Neuronal stem cell (in vitro differentiated cells): ENCODE measurements at regions not wholly inside any gene's neighbourhood (a gene's known extent, or its start where the extent isn't known, plus 50 kb on each side); places are given as distances from the start of the nearest gene placed in this dataset.
"Not testable (repeated sequence)": the region's sequence is repeated elsewhere in the genome, so short reads cannot be mapped to it uniquely, and the experiment has no call there.

Source experiments
- DNase-seq: peaks from one replicate; pipeline ENCODE4 v3.0.0-alpha.2; 2013; ENCODE audit warnings: low spot score
- H2AFZ ChIP-seq: one replicate; pipeline ENCODE4 v1.6.1; 2013; ENCODE audit warnings: mild to moderate bottlenecking, low read length, inconsistent platforms
- H2AK5ac ChIP-seq: 2 replicates; pipeline ENCODE4 v1.6.1; 2013; ENCODE audit warnings: low read depth, mild to moderate bottlenecking, inconsistent platforms, low read length, moderate library complexity, mixed read lengths
- H2BK120ac ChIP-seq: 2 replicates; pipeline ENCODE4 v1.6.1; 2013; ENCODE audit warnings: low read depth, mild to moderate bottlenecking, inconsistent platforms, low read length, moderate library complexity, mixed read lengths
- H2BK12ac ChIP-seq: one replicate; pipeline ENCODE4 v1.6.1; 2013; ENCODE audit warnings: low read length, inconsistent platforms
- H2BK15ac ChIP-seq: 2 replicates; pipeline ENCODE4 v1.6.1; 2013; ENCODE audit warnings: mild to moderate bottlenecking, low read length, inconsistent platforms, mixed read lengths
- H2BK5ac ChIP-seq: one replicate; pipeline ENCODE4 v1.6.1; 2013; ENCODE audit warnings: inconsistent platforms, mild to moderate bottlenecking, low read length, moderate library complexity
- H3K14ac ChIP-seq: one replicate; pipeline ENCODE4 v1.6.1; 2013; ENCODE audit warnings: low read length, inconsistent platforms
- H3K18ac ChIP-seq: 2 replicates; pipeline ENCODE4 v1.6.1; 2013; ENCODE audit warnings: low read length, inconsistent platforms
- H3K23ac ChIP-seq: 2 replicates; pipeline ENCODE4 v1.6.1; 2013; ENCODE audit warnings: low read depth, mild to moderate bottlenecking, mixed read lengths, low read length, inconsistent platforms; ENCODE audit not compliant: poor library complexity
- H3K27ac ChIP-seq: replicated peaks from 3 replicates; pipeline ENCODE4 v1.5.1; 2013; ENCODE audit warnings: low read length, inconsistent platforms
- H3K27me3 ChIP-seq, 3 experiments: 2 replicates each; pipeline ENCODE4 v1.6.1; 2013; ENCODE audit warnings: low read length in 3 of 3, mild to moderate bottlenecking in 2 of 3, inconsistent platforms in 1 of 3, low read depth in 1 of 3, mixed read lengths in 1 of 3, moderate library complexity in 1 of 3; ENCODE audit not compliant: control insufficient read depth in 3 of 3, insufficient read depth in 3 of 3
- H3K36me3 ChIP-seq, 2 donors: replicated peaks in 1 of 2; 2 replicates each; pipeline ENCODE4 v1.6.1; 2013; ENCODE audit warnings: low read length in 2 of 2; ENCODE audit not compliant: control insufficient read depth in 2 of 2, insufficient read depth in 2 of 2
- H3K4ac ChIP-seq: 2 replicates; pipeline ENCODE4 v1.6.1; 2013; ENCODE audit warnings: inconsistent platforms, mild to moderate bottlenecking, low read length, moderate library complexity
- H3K4me1 ChIP-seq, 2 donors: 1 replicate in 1 of 2; 2 replicates in 1 of 2; pipeline ENCODE4 v1.6.1; 2013; ENCODE audit warnings: low read length in 2 of 2, low read depth in 1 of 2; ENCODE audit not compliant: control insufficient read depth in 2 of 2, insufficient read depth in 1 of 2
- H3K4me2 ChIP-seq: one replicate; pipeline ENCODE4 v1.6.1; 2013; ENCODE audit warnings: mild to moderate bottlenecking, low read length, inconsistent platforms; ENCODE audit not compliant: insufficient read depth, poor library complexity, severe bottlenecking
- H3K4me3 ChIP-seq, 2 donors: 2 replicates each; pipeline ENCODE4 v1.5.1; 2013; ENCODE audit warnings: low read length in 2 of 2, mild to moderate bottlenecking in 2 of 2, inconsistent platforms in 1 of 2, moderate library complexity in 1 of 2
- H3K79me1 ChIP-seq: one replicate; pipeline ENCODE4 v1.6.1; 2013; ENCODE audit warnings: low read depth, mild to moderate bottlenecking, inconsistent platforms, low read length, moderate library complexity
- H3K9ac ChIP-seq: one replicate; pipeline ENCODE4 v1.6.1; 2013; ENCODE audit warnings: mild to moderate bottlenecking, low read depth, low read length, inconsistent platforms; ENCODE audit not compliant: poor library complexity
- H3K9me3 ChIP-seq, 2 donors: replicated peaks in 1 of 2; 2 replicates each; pipeline versions ENCODE3 to v1.6.1; 2013; ENCODE audit warnings: low read length in 2 of 2, mild to moderate bottlenecking in 2 of 2, inconsistent platforms in 1 of 2, low read depth in 1 of 2, mixed read lengths in 1 of 2, moderate library complexity in 1 of 2; ENCODE audit not compliant: control insufficient read depth in 2 of 2, insufficient read depth in 1 of 2
- H4K8ac ChIP-seq: one replicate; pipeline ENCODE4 v1.6.1; 2013; ENCODE audit warnings: low read depth, mild to moderate bottlenecking, inconsistent platforms, low read length, moderate library complexity
- H4K91ac ChIP-seq: one replicate; pipeline ENCODE4 v1.6.1; 2013; ENCODE audit warnings: low read length, low read depth, mild to moderate bottlenecking, inconsistent platforms; ENCODE audit not compliant: poor library complexity
- WGBS, 2 donors: extraction: QIAGEN DNeasy Blood & Tissue Kit; methylation state at CpG; one replicate each; pipeline ENCODE4 v1.1.7; 2013; ENCODE audit warnings: missing lambda C conversion rate in 2 of 2, mixed read lengths in 1 of 2; ENCODE audit not compliant: insufficient read length in 2 of 2, insufficient replicate concordance in 1 of 2; ENCODE audit errors: extremely low coverage in 2 of 2; 5-methylcytosine and 5-hydroxymethylcytosine counted together

DNA sequence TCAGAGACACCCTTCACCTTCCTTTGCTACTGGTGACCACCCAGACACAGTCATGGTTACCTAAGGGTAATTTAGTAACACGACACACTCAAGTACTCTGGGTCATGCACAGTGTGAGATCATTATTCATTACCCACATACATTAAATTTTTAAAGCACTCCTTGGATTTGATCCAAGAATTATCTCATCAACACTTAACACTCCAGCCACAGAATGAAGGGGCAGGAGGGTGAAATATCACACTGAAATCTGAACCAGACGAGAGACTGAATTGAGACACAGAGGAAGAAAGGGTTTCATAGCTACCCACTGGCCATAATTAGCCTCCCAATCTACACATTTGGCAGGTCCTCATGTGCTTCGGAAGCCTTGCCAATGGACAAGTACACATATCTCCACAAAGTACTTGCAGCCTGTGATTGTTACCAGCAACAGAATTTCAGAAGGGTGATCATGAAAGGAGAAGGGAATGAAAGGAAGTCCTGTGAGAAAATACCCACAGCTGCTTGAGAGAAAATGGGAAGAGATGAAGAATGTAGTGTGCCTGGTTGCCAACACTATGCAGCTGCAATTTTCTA, 189.3 kb downstream of the POLR1F start:
- DNase-seq: no peak

GRCh38 chr7:19517546-19517945, 191.3 kb downstream of the POLR1F start:
- not testable (repeated sequence) for H3K18ac ChIP-seq, H3K23ac ChIP-seq, H3K36me3 ChIP-seq, H2BK15ac ChIP-seq, H4K91ac ChIP-seq, H2AK5ac ChIP-seq, DNase-seq, H3K27ac ChIP-seq, H3K14ac ChIP-seq, H2BK5ac ChIP-seq, H3K79me1 ChIP-seq, H4K8ac ChIP-seq, H2BK120ac ChIP-seq, H2BK12ac ChIP-seq, H3K4me1 ChIP-seq, H3K4me2 ChIP-seq, H3K4me3 ChIP-seq, H3K27me3 ChIP-seq, H3K4ac ChIP-seq, H3K9ac ChIP-seq, H3K9me3 ChIP-seq, H2AFZ ChIP-seq
- WGBS, 2 donors: no CpG with 5 or more reads among the region's 3 CpGs

More for the DNA sequence above, 189.3 kb downstream of the POLR1F start:
- H2AFZ ChIP-seq: no peak overlapping the region
- no peak overlapping the region for H3K4me3 ChIP-seq
- H3K4ac ChIP-seq: no peak overlapping the region
- no peaks in the 10 kb centered on the region for H3K36me3 ChIP-seq
- no peak overlapping the region for H2BK120ac ChIP-seq
- no peak overlapping the region for H3K23ac ChIP-seq
- no peak overlapping the region for H2AK5ac ChIP-seq
- no peaks in the 10 kb centered on the region for H3K4me1 ChIP-seq
- no peaks in the 10 kb centered on the region for H3K9me3 ChIP-seq
- H2BK12ac ChIP-seq: no peak overlapping the region
- H3K4me2 ChIP-seq: no peak overlapping the region
- no peak overlapping the region for H3K18ac ChIP-seq
- H4K91ac ChIP-seq: no peak overlapping the region
- H3K27me3 ChIP-seq: no peaks in the 10 kb centered on the region
- H3K9ac ChIP-seq: no peak overlapping the region
- H4K8ac ChIP-seq: no peak overlapping the region
- H3K14ac ChIP-seq: no peak overlapping the region
- H3K27ac ChIP-seq: no peak overlapping the region
- H3K79me1 ChIP-seq: no peaks in the 10 kb centered on the region
- H2BK15ac ChIP-seq: no peak overlapping the region
- no peak overlapping the region for H2BK5ac ChIP-seq
- WGBS, 2 donors: no CpG with 5 or more reads among the region's 3 CpGs

- Histone ChIP-seq H4K91ac (no peak overlapping the region), H3K18ac (no peak overlapping the region), H4K8ac (no peak overlapping the region), H3K9me3 (no peaks in the 10 kb centered on the region), H2BK15ac (no peak overlapping the region), H2AK5ac (no peak overlapping the region), H3K4me2 (no peak overlapping the region), H3K9ac (no peak overlapping the region), H3K79me1 (no peaks in the 10 kb centered on the region), H3K36me3 (no peaks in the 10 kb centered on the region), H2AFZ (no peak overlapping the region), H2BK120ac (no peak overlapping the region), H3K23ac (no peak overlapping the region), H2BK12ac (no peak overlapping the region), H3K4me1 (no peaks in the 10 kb centered on the region), H2BK5ac (no peak overlapping the region), H3K4me3 (no peak overlapping the region), H3K27ac (no peak overlapping the region), H3K27me3 (no peaks in the 10 kb centered on the region), H3K4ac (no peak overlapping the region), H3K14ac (no peak overlapping the region)
- no peak for DNase-seq
- no CpG with 5 or more reads among the region's 2 CpGs for WGBS, 2 donors
Observed at GRCh38 chr7:19508821-19509220, 200.0 kb downstream of the POLR1F start.

GRCh38 chr7:19508124-19508523, 200.7 kb downstream of the POLR1F start:
- Histone ChIP-seq H3K27ac (no peak overlapping the region), H3K9ac (no peak overlapping the region)
- WGBS, 2 donors: no CpG with 5 or more reads among the region's 2 CpGs

More at GRCh38 chr7:19508124-19508523, 200.7 kb downstream of the POLR1F start:
- H3K23ac ChIP-seq: no peak overlapping the region
- H2BK120ac ChIP-seq: no peak overlapping the region
- no peak overlapping the region for H3K4ac ChIP-seq
- no peak overlapping the region for H2BK15ac ChIP-seq
- H3K4me3 ChIP-seq: no peak overlapping the region
- H3K79me1 ChIP-seq: no peaks in the 10 kb centered on the region
- H2AFZ ChIP-seq: no peak overlapping the region
- no peak overlapping the region for H3K14ac ChIP-seq
- no peak overlapping the region for H4K8ac ChIP-seq
- H3K36me3 ChIP-seq: no peaks in the 10 kb centered on the region
- DNase-seq: no peak
- H2BK12ac ChIP-seq: no peak overlapping the region
- no peak overlapping the region for H2BK5ac ChIP-seq
- no peak overlapping the region for H3K4me2 ChIP-seq
- no peak overlapping the region for H3K18ac ChIP-seq
- H4K91ac ChIP-seq: no peak overlapping the region
- no peaks in the 10 kb centered on the region for H3K4me1 ChIP-seq
- no peaks in the 10 kb centered on the region for H3K27me3 ChIP-seq
- H3K9me3 ChIP-seq: no peaks in the 10 kb centered on the region
- no peak overlapping the region for H2AK5ac ChIP-seq
